Karpas-422 (cell line): ENCODE measurements at regions not wholly inside any gene's neighbourhood (a gene's known extent, or its start where the extent isn't known, plus 50 kb on each side); places are given as distances from the start of the nearest gene placed in this dataset.

Source experiments
- DNase-seq: peaks from one replicate; pipeline ENCODE4 v3.0.0-alpha.2; 2015
- H2AFZ ChIP-seq: fragments of 200-600 bp; sonication (generic); 2 replicates; pipeline ENCODE4 v1.6.1; 2014; ENCODE audit warnings: antibody characterized with exemption, low read length, mixed read lengths
- H3K27ac ChIP-seq: fragments of 200-600 bp; sonication (generic); 2 replicates; pipeline ENCODE4 v1.5.1; 2014; ENCODE audit warnings: mild to moderate bottlenecking, low read length, moderate library complexity
- H3K27me3 ChIP-seq: fragments of 200-600 bp; sonication (generic); 2 replicates; pipeline ENCODE4 v1.6.1; 2014; ENCODE audit warnings: low read length, mixed read lengths
- H3K36me3 ChIP-seq: fragments of 200-600 bp; sonication (generic); 2 replicates; pipeline ENCODE4 v1.6.1; 2014; ENCODE audit warnings: low read length, mixed read lengths; ENCODE audit not compliant: insufficient read depth
- H3K4me1 ChIP-seq: fragments of 200-600 bp; sonication (generic); 2 replicates; pipeline ENCODE4 v1.6.1; 2014; ENCODE audit warnings: mild to moderate bottlenecking, low read length, mixed read lengths
- H3K4me2 ChIP-seq: fragments of 200-600 bp; sonication (generic); 2 replicates; pipeline ENCODE4 v1.6.1; 2014; ENCODE audit warnings: low read length, low read depth, mild to moderate bottlenecking; ENCODE audit not compliant: poor library complexity, severe bottlenecking
- H3K4me3 ChIP-seq: fragments of 200-600 bp; sonication (generic); 2 replicates; pipeline ENCODE4 v1.5.1; 2014; ENCODE audit warnings: mild to moderate bottlenecking, antibody characterized with exemption, low read length, mixed read lengths
- H3K79me2 ChIP-seq: fragments of 200-600 bp; sonication (generic); 2 replicates; pipeline ENCODE4 v1.6.1; 2014; ENCODE audit warnings: mild to moderate bottlenecking, low read length, mixed read lengths
- H3K9ac ChIP-seq: fragments of 200-600 bp; sonication (generic); 2 replicates; pipeline ENCODE4 v1.6.0; 2014; ENCODE audit warnings: low read length
- H3K9me2 ChIP-seq: fragments of 200-600 bp; sonication (generic), shearing (Covaris generic); replicated peaks from 2 replicates; pipeline ENCODE4 v1.6.0; 2014; ENCODE audit warnings: mild to moderate bottlenecking, low read length, moderate library complexity; ENCODE audit not compliant: insufficient read depth
- H3K9me3 ChIP-seq: fragments of 300-700, 200-600 bp; sonication (generic); 2 replicates; pipeline ENCODE4 v1.6.1; 2014; ENCODE audit warnings: low read length, mixed read lengths
- H4K20me1 ChIP-seq: fragments of 200-600 bp; sonication (generic); 2 replicates; pipeline ENCODE4 v1.6.1; 2014; ENCODE audit warnings: mild to moderate bottlenecking, antibody characterized with exemption, low read length, low read depth; ENCODE audit not compliant: insufficient read depth

DNA sequence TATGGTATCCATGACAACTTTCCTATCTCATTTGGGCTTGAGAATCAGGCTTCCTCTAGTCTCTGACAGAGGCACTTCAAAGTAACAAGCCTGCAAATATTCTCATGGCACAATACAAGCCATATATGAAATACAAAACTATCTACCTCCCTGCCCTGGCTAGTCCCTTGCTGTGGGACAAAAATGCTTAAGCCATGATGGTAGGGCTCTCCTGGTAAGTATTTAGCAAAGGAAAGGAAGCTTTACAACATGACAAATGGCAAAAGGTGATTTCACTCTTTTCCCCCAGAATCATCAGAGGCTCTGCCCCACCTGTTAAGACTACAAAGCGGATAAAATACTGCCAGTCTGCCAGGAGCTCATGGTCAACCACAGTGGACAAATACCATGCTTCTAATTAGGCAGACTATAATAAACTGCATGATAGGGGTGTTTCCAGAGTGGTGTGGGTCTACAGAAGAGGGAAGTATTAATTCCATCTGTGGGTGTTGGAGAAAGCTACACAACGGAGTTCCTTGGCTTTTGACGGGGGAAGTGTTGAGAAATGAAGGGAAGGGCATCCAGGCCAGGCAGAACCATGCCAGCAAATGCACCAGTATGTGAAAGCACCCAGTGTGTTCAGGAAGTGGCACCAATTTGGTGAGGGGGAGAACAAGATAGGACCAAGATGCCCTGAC, 92.9 kb downstream of the SPTSSA start:
- Histone ChIP-seq H3K27me3 (no peaks in the 10 kb centered on the region), H2AFZ (no peak overlapping the region), H3K79me2 (no peaks in the 10 kb centered on the region), H3K9ac (no peak overlapping the region), H3K36me3 (no peaks in the 10 kb centered on the region), H3K4me1 (no peaks in the 10 kb centered on the region), H3K4me3 (no peak overlapping the region), H3K4me2 (no peak overlapping the region), H4K20me1 (no peaks in the 10 kb centered on the region), H3K9me2 (no peaks in the 10 kb centered on the region), H3K27ac (no peak overlapping the region), H3K9me3 (no peaks in the 10 kb centered on the region)
- no peak for DNase-seq

DNA sequence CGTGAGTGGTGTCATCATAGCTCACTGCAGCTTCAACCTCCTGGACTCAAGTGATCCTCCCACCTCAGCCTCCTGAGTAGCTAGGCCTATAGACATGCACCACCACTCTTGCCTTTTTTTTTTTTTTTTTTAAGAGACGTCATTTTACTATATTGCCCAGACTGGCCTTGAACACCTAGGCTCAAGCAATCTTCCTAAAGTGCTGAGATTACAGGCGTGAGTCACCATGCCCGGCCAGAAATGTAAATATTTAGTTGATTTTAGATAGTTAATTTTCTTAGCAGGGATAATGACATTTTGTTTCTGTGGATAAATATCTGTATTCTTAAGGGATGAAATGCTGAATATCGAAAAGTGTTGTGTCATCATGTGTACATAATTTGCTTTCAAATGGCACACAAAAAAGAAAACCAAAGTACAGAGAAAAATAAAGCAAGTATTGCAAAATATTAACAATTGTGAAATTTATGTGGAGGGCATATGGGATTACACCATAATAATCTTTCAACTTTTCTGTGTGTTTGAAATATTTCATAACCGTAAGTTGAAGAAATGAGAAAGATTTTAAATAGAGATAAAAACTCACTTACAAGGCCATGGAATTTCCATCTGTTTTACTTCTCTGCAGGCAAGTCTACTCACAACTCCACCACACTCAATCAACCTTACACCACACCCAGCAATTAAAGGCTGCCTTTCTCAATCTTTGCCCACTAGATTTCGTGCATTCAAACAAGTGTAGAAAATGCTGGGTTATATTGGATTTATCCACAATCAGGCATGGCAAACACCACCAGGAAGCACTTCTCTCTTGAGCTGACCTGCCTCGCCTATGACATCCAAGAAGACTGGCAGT, 93.7 kb downstream of the SPTSSA start:
- no peak overlapping the region for H3K4me2 ChIP-seq

DNA sequence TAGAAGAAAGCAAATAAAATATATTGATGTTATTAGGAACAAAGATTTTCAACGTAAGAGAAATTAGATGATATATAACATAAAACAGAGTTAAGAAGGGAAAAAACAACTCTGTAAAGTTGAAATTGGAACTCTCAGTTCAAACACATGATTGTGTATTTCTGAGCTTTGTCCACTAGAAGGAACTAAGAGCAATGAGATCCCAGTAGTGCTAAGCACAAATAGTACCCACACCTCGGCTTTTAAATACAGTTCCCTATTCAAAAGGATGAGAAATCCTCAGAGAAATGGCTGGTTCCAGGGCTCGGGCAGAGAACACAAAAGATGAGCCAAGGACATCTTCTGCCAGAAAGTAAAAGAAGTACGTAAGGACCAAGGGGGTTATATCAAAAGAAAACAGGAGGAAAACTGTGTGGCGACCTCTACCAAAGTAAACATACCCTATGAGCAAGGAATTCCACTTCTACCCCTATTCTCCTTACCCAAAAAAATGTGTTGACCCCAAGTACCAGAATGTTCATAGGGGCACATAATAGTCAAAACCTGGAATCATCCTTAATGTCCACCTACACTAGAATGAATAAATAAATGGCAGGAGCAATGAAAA, 96.6 kb downstream of the SPTSSA start:
- Histone ChIP-seq H3K4me2 (no peak overlapping the region), H3K27ac (no peak overlapping the region), H4K20me1 (no peaks in the 10 kb centered on the region), H3K9me2 (no peaks in the 10 kb centered on the region), H3K4me3 (no peak overlapping the region), H3K9me3 (no peaks in the 10 kb centered on the region), H3K36me3 (no peaks in the 10 kb centered on the region), H3K9ac (no peak overlapping the region), H3K79me2 (no peaks in the 10 kb centered on the region), H2AFZ (no peak overlapping the region), H3K27me3 (no peaks in the 10 kb centered on the region), H3K4me1 (no peaks in the 10 kb centered on the region)
- peak; percentile 58 for DNase-seq

More for the DNA sequence above, 93.7 kb downstream of the SPTSSA start:
- H3K9me3 ChIP-seq, result no peaks in the 10 kb centered on the region
- no peaks in the 10 kb centered on the region for H4K20me1 ChIP-seq
- no peaks in the 10 kb centered on the region for H3K36me3 ChIP-seq
- no peak overlapping the region for H3K9ac ChIP-seq
- DNase-seq, result no peak
- no peaks in the 10 kb centered on the region for H3K27me3 ChIP-seq
- H2AFZ ChIP-seq, result no peak overlapping the region
- no peaks in the 10 kb centered on the region for H3K4me1 ChIP-seq
- H3K9me2 ChIP-seq, result no peaks in the 10 kb centered on the region
- no peaks in the 10 kb centered on the region for H3K79me2 ChIP-seq
- H3K27ac ChIP-seq, result no peak overlapping the region
- H3K4me3 ChIP-seq, result no peak overlapping the region

DNA sequence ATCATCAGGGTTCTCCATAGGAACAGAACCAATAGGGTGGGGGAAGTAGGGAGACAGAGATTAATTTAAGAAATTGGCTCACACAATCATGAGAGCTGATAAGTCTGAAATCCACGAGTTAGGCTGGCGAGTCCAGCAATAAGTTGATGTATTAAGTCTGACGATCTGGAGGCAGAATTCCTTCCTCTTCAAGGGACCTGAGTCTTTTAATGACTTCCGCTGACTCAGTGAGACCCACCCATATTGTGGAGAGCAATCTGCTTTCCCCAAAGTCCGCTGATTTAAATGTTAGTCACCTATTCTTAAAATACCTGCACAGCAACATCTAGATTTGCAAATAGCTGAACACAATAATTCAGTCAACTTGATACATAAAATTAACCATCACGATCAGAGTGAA, 97.8 kb downstream of the SPTSSA start:
- Histone ChIP-seq H3K4me2 (no peak overlapping the region), H3K36me3 (no peaks in the 10 kb centered on the region), H3K4me1 (no peaks in the 10 kb centered on the region), H3K4me3 (no peak overlapping the region), H3K9me2 (no peaks in the 10 kb centered on the region), H3K9ac (no peak overlapping the region), H3K27me3 (no peaks in the 10 kb centered on the region), H3K27ac (no peak overlapping the region), H4K20me1 (no peaks in the 10 kb centered on the region), H2AFZ (no peak overlapping the region), H3K79me2 (no peaks in the 10 kb centered on the region), H3K9me3 (no peaks in the 10 kb centered on the region)
- no peak for DNase-seq

DNA sequence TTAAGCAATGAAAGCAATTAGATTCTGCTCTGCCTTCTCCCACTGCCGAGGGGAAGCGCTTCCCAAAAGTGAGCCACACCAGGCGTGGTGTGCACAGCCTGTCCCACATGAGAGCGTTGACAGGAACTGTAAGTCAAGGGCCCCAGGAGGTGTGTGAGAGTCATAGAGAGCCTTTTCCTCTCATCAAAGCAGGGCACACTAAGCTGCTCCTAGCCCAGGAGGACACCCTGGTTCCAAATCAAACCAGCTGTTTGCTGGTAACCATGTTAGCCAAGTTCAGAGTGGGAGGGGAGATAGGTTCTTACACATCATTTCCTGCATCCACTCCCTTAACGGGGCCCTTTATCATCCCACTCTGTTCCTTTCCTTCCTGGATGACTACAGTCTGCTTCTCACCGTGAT, 98.3 kb downstream of the SPTSSA start:
- no peak overlapping the region for H3K4me3 ChIP-seq
- no peak overlapping the region for H3K27ac ChIP-seq
- no peaks in the 10 kb centered on the region for H3K79me2 ChIP-seq
- no peak overlapping the region; the same call in 1 of the 2 replicates for H2AFZ ChIP-seq
- no peaks in the 10 kb centered on the region for H3K27me3 ChIP-seq
- no peaks in the 10 kb centered on the region for H3K4me1 ChIP-seq
- H3K9me2 ChIP-seq, result no peaks in the 10 kb centered on the region
- no peaks in the 10 kb centered on the region for H4K20me1 ChIP-seq
- no peak for DNase-seq
- H3K4me2 ChIP-seq, result no peak overlapping the region
- no peaks in the 10 kb centered on the region for H3K36me3 ChIP-seq
- H3K9me3 ChIP-seq, result no peaks in the 10 kb centered on the region
- no peak overlapping the region for H3K9ac ChIP-seq

DNA sequence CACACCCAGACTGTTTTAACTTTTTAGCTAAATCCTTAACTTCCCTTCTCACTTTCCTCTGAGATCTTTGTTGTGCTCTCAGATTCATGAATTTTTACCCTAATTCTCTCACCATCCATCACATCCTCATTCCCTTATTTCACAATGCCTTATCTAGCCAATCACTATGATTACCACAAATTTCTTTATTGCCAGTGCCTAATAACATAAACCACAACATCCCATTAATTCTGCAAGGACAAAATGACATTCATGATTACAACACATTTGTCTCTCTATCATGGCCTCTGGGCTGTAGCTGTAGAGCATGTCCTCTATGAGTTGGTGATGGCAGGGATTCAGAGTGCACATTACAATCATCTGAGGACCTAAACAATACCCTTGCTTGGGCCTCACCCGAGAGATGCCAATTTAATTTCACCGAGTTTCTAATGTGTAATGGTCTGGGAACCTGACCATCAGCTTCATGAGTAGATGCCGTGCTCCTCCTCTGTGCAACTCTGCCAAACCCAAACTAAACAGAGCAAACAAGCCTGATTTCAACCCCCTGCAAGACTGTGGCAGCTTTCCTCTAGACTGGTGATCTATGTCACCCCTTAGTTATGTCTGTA, 99.3 kb downstream of the SPTSSA start:
- Histone ChIP-seq H3K4me1 (no peaks in the 10 kb centered on the region), H3K27ac (no peak overlapping the region), H3K9me2 (no peaks in the 10 kb centered on the region), H3K36me3 (no peaks in the 10 kb centered on the region), H3K27me3 (no peaks in the 10 kb centered on the region), H3K79me2 (no peaks in the 10 kb centered on the region), H3K9me3 (no peaks in the 10 kb centered on the region), H3K4me2 (no peak overlapping the region), H3K4me3 (no peak overlapping the region), H2AFZ (no peak overlapping the region), H3K9ac (no peak overlapping the region), H4K20me1 (no peaks in the 10 kb centered on the region)
- no peak for DNase-seq

DNA sequence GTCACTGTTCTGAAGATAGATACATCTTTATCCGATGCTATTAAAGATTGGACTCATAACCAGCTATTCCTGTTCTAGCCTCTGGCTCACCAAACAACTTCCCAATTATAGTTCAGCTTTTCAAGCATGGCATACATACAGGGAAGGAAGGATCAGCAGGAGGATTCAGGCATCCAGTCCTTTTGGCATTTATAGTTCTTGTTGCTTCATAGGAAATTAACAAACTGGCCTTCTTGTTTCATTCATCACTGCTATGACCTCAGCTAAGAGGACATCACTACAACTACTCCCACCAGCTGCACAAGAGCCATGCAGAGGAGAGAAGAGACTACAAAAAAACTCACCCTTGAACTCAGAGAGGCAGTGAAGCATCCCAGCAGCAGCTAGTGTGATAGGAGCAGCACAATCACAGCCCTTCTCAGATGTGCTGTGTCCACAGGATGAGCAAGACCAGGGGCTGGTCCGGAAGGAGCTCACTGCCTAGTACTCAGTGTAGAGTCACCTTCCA, 100.5 kb downstream of the SPTSSA start:
- Histone ChIP-seq H3K4me2 (no peak overlapping the region), H3K27ac (no peak overlapping the region), H3K9ac (no peak overlapping the region), H3K27me3 (no peaks in the 10 kb centered on the region), H3K9me2 (no peaks in the 10 kb centered on the region), H3K9me3 (no peaks in the 10 kb centered on the region), H3K4me3 (no peak overlapping the region), H2AFZ (no peak overlapping the region), H3K4me1 (no peaks in the 10 kb centered on the region), H3K79me2 (no peaks in the 10 kb centered on the region), H4K20me1 (no peaks in the 10 kb centered on the region), H3K36me3 (no peaks in the 10 kb centered on the region)
- DNase-seq, result no peak
